Stomach smooth muscle (tissue), 2 donors: ENCODE measurements at regions not wholly inside any gene's neighbourhood (a gene's known extent, or its start where the extent isn't known, plus 50 kb on each side); places are given as distances from the start of the nearest gene placed in this dataset.
"Not testable (repeated sequence)": the region's sequence is repeated elsewhere in the genome, so short reads cannot be mapped to it uniquely, and the experiment has no call there.

Source experiments
- H3K27ac ChIP-seq: one replicate; pipeline ENCODE4 v1.7.0; 2013; ENCODE audit warnings: mild to moderate bottlenecking, low read length, inconsistent platforms
- H3K27me3 ChIP-seq, 2 donors: one replicate each; pipeline ENCODE4 v1.7.0; 2013; ENCODE audit warnings: low read length in 2 of 2; ENCODE audit not compliant: insufficient read depth in 2 of 2, control insufficient read depth in 1 of 2
- H3K36me3 ChIP-seq, 2 donors: one replicate each; pipeline ENCODE4 v1.7.0; 2013; ENCODE audit warnings: low read length in 2 of 2; ENCODE audit not compliant: control insufficient read depth in 2 of 2, insufficient read depth in 2 of 2
- H3K4me1 ChIP-seq: one replicate; pipeline ENCODE4 v1.7.0; 2013; ENCODE audit warnings: low read length; ENCODE audit not compliant: control insufficient read depth, insufficient read depth
- H3K4me3 ChIP-seq, 2 donors: one replicate each; pipeline ENCODE4 v1.7.0; 2013; ENCODE audit warnings: low read length in 2 of 2
- H3K9ac ChIP-seq, 2 donors: one replicate each; pipeline ENCODE4 v1.7.0; 2013; ENCODE audit warnings: low read length in 2 of 2, mild to moderate bottlenecking in 1 of 2
- H3K9me3 ChIP-seq, 2 donors: one replicate each; pipeline ENCODE4 v1.7.0; 2013; ENCODE audit warnings: low read length in 2 of 2; ENCODE audit not compliant: control insufficient read depth in 2 of 2
- donor health status: healthy.
- donor health status: Pancreatic carcinoma.

GRCh38 chr5:42989190-42989589, 50.9 kb downstream of the ANXA2R start:
- peaks cover 0 to 10% of the 10 kb centered on the region in 2 donors for H3K9me3 ChIP-seq
- H3K27me3 ChIP-seq, result peaks cover 39 to 40% of the 10 kb centered on the region in 2 donors
- no peak overlapping the region for H3K4me3 ChIP-seq
- H3K36me3 ChIP-seq, result no peaks in the 10 kb centered on the region
- peaks cover 13% of the 10 kb centered on the region for H3K4me1 ChIP-seq
- H3K9ac ChIP-seq, result no peak overlapping the region
- H3K27ac ChIP-seq, result no peak overlapping the region

GRCh38 chr5:42988568-42988967, 51.6 kb downstream of the ANXA2R start:
- Histone ChIP-seq H3K4me3 (no peak overlapping the region), H3K4me1 (peaks cover 13% of the 10 kb centered on the region), H3K36me3 (no peaks in the 10 kb centered on the region), H3K9ac (no peak overlapping the region), H3K9me3 (peaks cover 0 to 10% of the 10 kb centered on the region in 2 donors), H3K27me3 (peaks cover 35% of the 10 kb centered on the region in 2 donors), H3K27ac (no peak overlapping the region)

GRCh38 chr5:42985129-42986037, 54.7 kb downstream of the ANXA2R start:
- no peaks in the 10 kb centered on the region for H3K36me3 ChIP-seq
- no peak overlapping the region for H3K27ac ChIP-seq
- peaks cover 4 to 7% of the 10 kb centered on the region in 2 donors for H3K27me3 ChIP-seq
- H3K9ac ChIP-seq, result no peak overlapping the region
- H3K4me1 ChIP-seq, result no peaks in the 10 kb centered on the region
- peaks cover 0 to 10% of the 10 kb centered on the region in 2 donors for H3K9me3 ChIP-seq
- H3K4me3 ChIP-seq, result no peak overlapping the region

GRCh38 chr5:42984307-42984706, 55.8 kb downstream of the ANXA2R start:
- H3K9me3 ChIP-seq, result peaks cover 0 to 8% of the 10 kb centered on the region in 2 donors
- H3K4me1 ChIP-seq, result no peaks in the 10 kb centered on the region
- no peak overlapping the region for H3K9ac ChIP-seq
- H3K27me3 ChIP-seq, result peaks cover 0 to 7% of the 10 kb centered on the region in 2 donors
- H3K27ac ChIP-seq, result no peak overlapping the region
- H3K4me3 ChIP-seq, result no peak overlapping the region
- H3K36me3 ChIP-seq, result no peaks in the 10 kb centered on the region

GRCh38 chr5:42982107-42982622, 58.0 kb downstream of the ANXA2R start:
- Histone ChIP-seq H3K9ac (no peak overlapping the region), H3K27me3 (peaks cover 0 to 5% of the 10 kb centered on the region in 2 donors), H3K4me3 (no peak overlapping the region), H3K36me3 (no peaks in the 10 kb centered on the region), H3K27ac (no peak overlapping the region), H3K4me1 (no peaks in the 10 kb centered on the region), H3K9me3 (peaks cover 0 to 5% of the 10 kb centered on the region in 2 donors)

- not testable (repeated sequence) for H3K36me3 ChIP-seq, H3K4me3 ChIP-seq, H3K9ac ChIP-seq, H3K27me3 ChIP-seq, H3K9me3 ChIP-seq, H3K4me1 ChIP-seq, H3K27ac ChIP-seq
Observed at GRCh38 chr5:42981417-42982106, 58.6 kb downstream of the ANXA2R start.

- H3K27ac ChIP-seq, H3K9me3 ChIP-seq, H3K36me3 ChIP-seq, H3K27me3 ChIP-seq, H3K9ac ChIP-seq, H3K4me1 ChIP-seq, H3K4me3 ChIP-seq: not testable (repeated sequence)
Observed at GRCh38 chr5:42981015-42981414, 59.1 kb downstream of the ANXA2R start.

GRCh38 chr5:42980391-42980790, 59.7 kb downstream of the ANXA2R start:
- not testable (repeated sequence) for H3K27me3 ChIP-seq

GRCh38 chr5:42979242-42979641, 60.9 kb downstream of the ANXA2R start:
- not testable (repeated sequence) for H3K4me1 ChIP-seq, H3K27ac ChIP-seq, H3K9me3 ChIP-seq, H3K27me3 ChIP-seq, H3K4me3 ChIP-seq, H3K36me3 ChIP-seq, H3K9ac ChIP-seq

More at GRCh38 chr5:42980391-42980790, 59.7 kb downstream of the ANXA2R start:
- not testable (repeated sequence) for H3K9ac ChIP-seq, H3K4me3 ChIP-seq, H3K36me3 ChIP-seq, H3K9me3 ChIP-seq, H3K4me1 ChIP-seq, H3K27ac ChIP-seq

- Histone ChIP-seq H3K4me3 (no peak overlapping the region), H3K36me3 (no peaks in the 10 kb centered on the region), H3K9ac (no peak overlapping the region), H3K9me3 (no peaks in the 10 kb centered on the region), H3K27me3 (peaks cover 8 to 11% of the 10 kb centered on the region in 2 donors), H3K4me1 (no peaks in the 10 kb centered on the region), H3K27ac (no peak overlapping the region)
Observed at GRCh38 chr5:42974536-42974935, 65.6 kb downstream of the ANXA2R start.
